ENCODE measurements at regions not wholly inside any gene's neighbourhood (a gene's known extent, or its start where the extent isn't known, plus 50 kb on each side); places are given as distances from the start of the nearest gene placed in this dataset.

DNA sequence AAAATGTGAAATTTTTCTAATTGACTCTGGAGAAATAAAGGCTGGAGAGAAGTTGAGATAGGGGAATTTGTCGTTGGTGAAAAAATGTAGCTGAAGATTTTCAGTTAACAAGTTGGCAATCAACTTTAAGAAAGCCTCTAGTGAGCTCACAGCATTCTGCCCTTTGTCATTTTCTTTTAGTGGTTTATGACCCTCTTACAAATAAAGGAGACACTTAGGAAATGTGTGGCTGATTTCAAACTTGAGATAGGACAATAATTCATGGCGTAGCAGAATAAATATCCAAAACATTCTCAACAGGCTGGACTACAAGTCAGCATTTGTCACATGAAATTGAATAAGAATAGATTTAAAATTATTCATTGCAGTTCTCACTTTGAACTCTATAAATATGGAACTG lies 412.5 kb upstream of the SPHKAP start:
- TF ChIP-seq RARB (CRISPR knock-in tag; IDR thresholded peaks at IDR 0.05) = no peak
- no peak for TF ChIP-seq ZNF8 (CRISPR knock-in tag; IDR thresholded peaks at IDR 0.05)
- TF ChIP-seq, protein P1, sequence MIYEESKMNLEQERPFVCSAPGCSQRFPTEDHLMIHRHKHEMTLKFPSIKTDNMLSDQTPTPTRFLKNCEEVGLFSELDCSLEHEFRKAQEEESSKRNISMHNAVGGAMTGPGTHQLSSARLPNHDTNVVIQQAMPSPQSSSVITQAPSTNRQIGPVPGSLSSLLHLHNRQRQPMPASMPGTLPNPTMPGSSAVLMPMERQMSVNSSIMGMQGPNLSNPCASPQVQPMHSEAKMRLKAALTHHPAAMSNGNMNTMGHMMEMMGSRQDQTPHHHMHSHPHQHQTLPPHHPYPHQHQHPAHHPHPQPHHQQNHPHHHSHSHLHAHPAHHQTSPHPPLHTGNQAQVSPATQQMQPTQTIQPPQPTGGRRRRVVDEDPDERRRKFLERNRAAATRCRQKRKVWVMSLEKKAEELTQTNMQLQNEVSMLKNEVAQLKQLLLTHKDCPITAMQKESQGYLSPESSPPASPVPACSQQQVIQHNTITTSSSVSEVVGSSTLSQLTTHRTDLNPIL (CRISPR knock-in tag; IDR thresholded peaks at IDR 0.05; ENCODE audit: low read depth) = no peak
- no peak for TF ChIP-seq SNAI2 (CRISPR knock-in tag; IDR thresholded peaks at IDR 0.05)
- TF ChIP-seq, protein P2, sequence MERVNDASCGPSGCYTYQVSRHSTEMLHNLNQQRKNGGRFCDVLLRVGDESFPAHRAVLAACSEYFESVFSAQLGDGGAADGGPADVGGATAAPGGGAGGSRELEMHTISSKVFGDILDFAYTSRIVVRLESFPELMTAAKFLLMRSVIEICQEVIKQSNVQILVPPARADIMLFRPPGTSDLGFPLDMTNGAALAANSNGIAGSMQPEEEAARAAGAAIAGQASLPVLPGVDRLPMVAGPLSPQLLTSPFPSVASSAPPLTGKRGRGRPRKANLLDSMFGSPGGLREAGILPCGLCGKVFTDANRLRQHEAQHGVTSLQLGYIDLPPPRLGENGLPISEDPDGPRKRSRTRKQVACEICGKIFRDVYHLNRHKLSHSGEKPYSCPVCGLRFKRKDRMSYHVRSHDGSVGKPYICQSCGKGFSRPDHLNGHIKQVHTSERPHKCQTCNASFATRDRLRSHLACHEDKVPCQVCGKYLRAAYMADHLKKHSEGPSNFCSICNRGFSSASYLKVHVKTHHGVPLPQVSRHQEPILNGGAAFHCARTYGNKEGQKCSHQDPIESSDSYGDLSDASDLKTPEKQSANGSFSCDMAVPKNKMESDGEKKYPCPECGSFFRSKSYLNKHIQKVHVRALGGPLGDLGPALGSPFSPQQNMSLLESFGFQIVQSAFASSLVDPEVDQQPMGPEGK (CRISPR knock-in tag; IDR thresholded peaks at IDR 0.05; ENCODE audit: borderline replicate concordance) = no peak
- TF ChIP-seq TOX (CRISPR knock-in tag; IDR thresholded peaks at IDR 0.05; ENCODE audit: borderline replicate concordance) = no peak
- TF ChIP-seq OSR1 (CRISPR knock-in tag; IDR thresholded peaks at IDR 0.05) = no peak
- TF ChIP-seq GLIS3 (CRISPR knock-in tag; IDR thresholded peaks at IDR 0.05) = no peak
- TF ChIP-seq ZNF565 (CRISPR knock-in tag; conservative IDR thresholded peaks at IDR 0.05; ENCODE audit: low read depth) = no peak
- no peak for TF ChIP-seq ARNTL (CRISPR knock-in tag; IDR thresholded peaks at IDR 0.05; ENCODE audit: borderline replicate concordance, low read depth)
- TF ChIP-seq ZFP3 (CRISPR knock-in tag; IDR thresholded peaks at IDR 0.05) = no peak
- no peak for TF ChIP-seq PPARA (CRISPR knock-in tag; IDR thresholded peaks at IDR 0.05; ENCODE audit: borderline replicate concordance)
- TF ChIP-seq TCF4 (CRISPR knock-in tag; IDR thresholded peaks at IDR 0.05; ENCODE audit: borderline replicate concordance) = no peak
- TF ChIP-seq BACH2 (CRISPR knock-in tag; IDR thresholded peaks at IDR 0.05; ENCODE audit: borderline replicate concordance) = no peak

Data from SK-N-SH treated with all-trans-retinoic acid at 6 μM for 48 hours (cell line).